ENCODE measurements at regions not wholly inside any gene's neighbourhood (a gene's known extent, or its start where the extent isn't known, plus 50 kb on each side); places are given as distances from the start of the nearest gene placed in this dataset.

DNA sequence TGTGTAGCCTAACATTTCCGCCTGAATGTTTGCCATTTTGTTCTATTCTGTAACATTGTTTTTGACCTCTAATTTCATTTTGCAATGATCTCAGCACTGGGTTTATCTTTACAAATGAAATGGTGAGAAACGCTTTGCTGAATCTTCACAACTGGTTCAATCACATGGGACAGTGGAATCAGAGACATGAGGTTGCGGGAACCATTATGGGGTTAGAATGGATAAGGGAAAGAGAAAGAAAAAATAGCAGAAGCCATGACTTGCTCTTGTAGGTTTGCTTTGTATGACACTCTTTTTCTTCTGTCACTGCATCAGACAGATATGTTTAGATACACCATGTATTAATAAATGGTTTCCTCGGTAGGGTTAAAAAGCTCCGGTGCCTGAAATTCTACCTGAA is 114.3 kb upstream of the PELI1 start:
- DNase-seq (ENCODE audit: low spot score in 2 of 2, unreplicated experiment in 2 of 2), result no peak
- Mint-ChIP-seq H3K36me3 (peaks cover 4% of the 10 kb centered on the region), H3K9me3 (no peaks in the 10 kb centered on the region), H3K4me3 (no peak overlapping the region), H3K27me3 (ENCODE audit: low read depth) (peaks cover 12% of the 10 kb centered on the region), H3K27ac (peak overlapping the region; percentile 92), H3K4me1 (peaks cover 76% of the 10 kb centered on the region)
- TF ChIP-seq, protein P1, sequence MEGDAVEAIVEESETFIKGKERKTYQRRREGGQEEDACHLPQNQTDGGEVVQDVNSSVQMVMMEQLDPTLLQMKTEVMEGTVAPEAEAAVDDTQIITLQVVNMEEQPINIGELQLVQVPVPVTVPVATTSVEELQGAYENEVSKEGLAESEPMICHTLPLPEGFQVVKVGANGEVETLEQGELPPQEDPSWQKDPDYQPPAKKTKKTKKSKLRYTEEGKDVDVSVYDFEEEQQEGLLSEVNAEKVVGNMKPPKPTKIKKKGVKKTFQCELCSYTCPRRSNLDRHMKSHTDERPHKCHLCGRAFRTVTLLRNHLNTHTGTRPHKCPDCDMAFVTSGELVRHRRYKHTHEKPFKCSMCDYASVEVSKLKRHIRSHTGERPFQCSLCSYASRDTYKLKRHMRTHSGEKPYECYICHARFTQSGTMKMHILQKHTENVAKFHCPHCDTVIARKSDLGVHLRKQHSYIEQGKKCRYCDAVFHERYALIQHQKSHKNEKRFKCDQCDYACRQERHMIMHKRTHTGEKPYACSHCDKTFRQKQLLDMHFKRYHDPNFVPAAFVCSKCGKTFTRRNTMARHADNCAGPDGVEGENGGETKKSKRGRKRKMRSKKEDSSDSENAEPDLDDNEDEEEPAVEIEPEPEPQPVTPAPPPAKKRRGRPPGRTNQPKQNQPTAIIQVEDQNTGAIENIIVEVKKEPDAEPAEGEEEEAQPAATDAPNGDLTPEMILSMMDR (IDR thresholded peaks at IDR 0.05; ENCODE audit: unreplicated experiment), result no peak

DNA sequence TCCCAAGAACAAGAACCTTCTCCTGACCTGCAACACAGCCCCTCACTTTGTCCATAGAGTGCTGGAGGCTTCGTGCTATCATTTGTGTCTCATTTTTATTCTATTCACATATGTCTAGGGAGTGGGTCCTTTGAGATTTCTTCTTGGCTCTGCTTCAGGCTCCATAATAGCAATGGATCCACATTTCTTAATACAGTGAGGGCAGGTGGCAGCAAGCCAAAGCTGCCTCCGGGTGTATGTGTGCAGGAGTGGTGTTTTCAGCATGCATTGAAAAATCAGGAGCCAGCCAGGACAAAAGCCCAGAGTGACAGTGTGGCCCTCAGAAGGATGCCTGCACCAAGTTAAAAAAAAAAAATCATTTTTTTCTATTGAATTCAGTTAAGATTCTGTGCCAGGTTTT is 115.1 kb upstream of the PELI1 start:
- peaks cover 2% of the 10 kb centered on the region for H3K36me3 Mint-ChIP-seq
- TF ChIP-seq, protein P1 (IDR thresholded peaks at IDR 0.05; ENCODE audit: unreplicated experiment), result no peak
- peaks cover 4% of the 10 kb centered on the region for H3K27me3 Mint-ChIP-seq (ENCODE audit: low read depth)
- H3K4me3 Mint-ChIP-seq, result no peak overlapping the region
- H3K27ac Mint-ChIP-seq, result peak overlapping the region; percentile 92
- no peaks in the 10 kb centered on the region for H3K9me3 Mint-ChIP-seq
- peaks cover 77% of the 10 kb centered on the region for H3K4me1 Mint-ChIP-seq
- DNase-seq (ENCODE audit: low spot score in 2 of 2, unreplicated experiment in 2 of 2), result peak; percentile 40 to 63

DNA sequence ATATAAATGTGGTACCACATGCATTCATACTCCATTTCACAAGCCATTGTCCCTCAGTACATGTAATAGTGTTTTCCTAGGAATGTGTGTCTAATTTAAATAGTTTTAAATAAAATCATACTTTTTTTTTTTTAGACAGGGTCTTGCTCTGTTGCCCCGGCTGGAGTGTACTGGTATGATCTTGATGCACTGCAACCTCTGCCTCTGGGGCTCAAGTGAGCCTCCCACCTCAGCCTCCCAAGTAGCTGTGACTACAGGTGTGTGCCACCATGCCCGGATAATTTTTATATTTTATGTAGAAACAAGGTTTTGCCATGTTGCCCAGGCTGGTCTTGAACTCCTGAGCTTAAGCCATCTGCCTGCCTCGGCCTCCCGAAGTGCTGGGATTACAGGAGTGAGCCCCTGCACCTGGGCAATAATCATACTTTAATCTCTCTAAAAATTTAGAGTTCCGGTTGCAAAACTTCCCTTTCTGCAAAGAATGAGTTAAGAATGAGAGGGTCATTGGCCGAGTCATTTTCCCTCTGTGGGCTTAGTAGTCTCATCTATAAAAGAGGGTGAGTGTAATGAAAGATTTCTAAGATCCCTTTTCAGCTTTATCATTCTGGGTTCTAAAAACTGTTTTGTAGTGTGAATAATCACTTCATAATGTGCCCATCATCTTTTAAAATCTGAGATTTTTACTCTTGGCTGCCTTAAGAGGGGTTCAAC is 116.0 kb upstream of the PELI1 start:
- Mint-ChIP-seq H3K36me3 (no peaks in the 10 kb centered on the region), H3K4me1 (peaks cover 82% of the 10 kb centered on the region), H3K27me3 (ENCODE audit: low read depth) (no peaks in the 10 kb centered on the region), H3K27ac (peak overlapping the region; percentile 90), H3K4me3 (no peak overlapping the region), H3K9me3 (no peaks in the 10 kb centered on the region)
- DNase-seq (ENCODE audit: low spot score in 2 of 2, unreplicated experiment in 2 of 2), result no peak
- TF ChIP-seq, protein P1 (IDR thresholded peaks at IDR 0.05; ENCODE audit: unreplicated experiment), result no peak

DNA sequence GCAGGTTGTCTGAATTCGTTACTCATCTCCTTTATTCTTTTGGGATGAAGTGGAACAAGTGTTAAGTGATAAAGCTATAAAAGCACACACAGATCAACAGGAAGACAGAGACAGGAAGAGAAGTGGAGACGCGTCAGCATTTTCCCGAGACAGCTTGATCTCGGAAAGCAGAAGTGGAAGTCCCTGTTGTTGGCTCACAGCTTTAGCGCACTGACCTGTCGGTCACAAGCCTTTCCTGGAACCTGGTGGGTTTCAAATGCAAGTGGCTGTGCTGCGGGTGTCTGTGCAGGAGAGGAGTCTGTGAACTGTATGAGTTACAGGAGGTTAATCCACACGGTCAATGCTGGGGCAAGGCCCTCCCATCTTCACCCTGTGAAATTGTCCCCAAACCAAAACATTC is 116.6 kb upstream of the PELI1 start:
- Mint-ChIP-seq H3K27me3 (ENCODE audit: low read depth) (no peaks in the 10 kb centered on the region), H3K4me3 (no peak overlapping the region), H3K36me3 (no peaks in the 10 kb centered on the region), H3K9me3 (peaks cover 3% of the 10 kb centered on the region), H3K27ac (peak overlapping the region; percentile 90), H3K4me1 (peaks cover 83% of the 10 kb centered on the region)
- TF ChIP-seq, protein P1 (IDR thresholded peaks at IDR 0.05; ENCODE audit: unreplicated experiment), result no peak
- no peak for DNase-seq (ENCODE audit: low spot score in 2 of 2, unreplicated experiment in 2 of 2)

DNA sequence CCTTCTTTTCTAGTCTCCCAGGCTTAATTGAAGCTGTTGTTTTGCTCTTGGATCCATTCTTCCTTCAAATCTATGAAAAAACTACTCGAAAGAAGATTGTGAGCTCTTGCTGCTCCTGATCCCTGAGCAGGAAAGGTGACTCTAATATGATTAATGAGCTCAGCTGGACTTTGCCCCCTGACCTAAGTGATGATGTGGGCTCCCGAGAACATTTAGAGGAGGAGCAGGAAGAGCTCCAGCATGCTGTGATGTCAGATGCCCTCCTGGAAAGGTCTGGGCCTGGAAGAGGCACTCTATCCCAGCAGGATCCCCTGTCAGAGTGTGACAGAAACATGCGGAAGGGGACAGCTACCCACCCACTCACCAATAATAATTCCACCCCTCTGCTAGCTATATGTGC is 117.9 kb upstream of the PELI1 start:
- TF ChIP-seq, protein P1 (IDR thresholded peaks at IDR 0.05; ENCODE audit: unreplicated experiment), result no peak
- DNase-seq (ENCODE audit: low spot score in 2 of 2, unreplicated experiment in 2 of 2), result no peak
- Mint-ChIP-seq H3K27ac (peak overlapping the region; percentile 94), H3K27me3 (ENCODE audit: low read depth) (no peaks in the 10 kb centered on the region), H3K4me3 (no peak overlapping the region), H3K36me3 (no peaks in the 10 kb centered on the region), H3K9me3 (peaks cover 3% of the 10 kb centered on the region), H3K4me1 (peaks cover 75% of the 10 kb centered on the region)
